Chondrocyte (in vitro differentiated cells): ENCODE measurements at regions not wholly inside any gene's neighbourhood (a gene's known extent, or its start where the extent isn't known, plus 50 kb on each side); places are given as distances from the start of the nearest gene placed in this dataset.

Source experiments
- DNase-seq: peaks from one replicate; pipeline ENCODE4 v3.0.0; 2021; ENCODE audit warnings: mixed read lengths, low spot score
- H3K27ac Mint-ChIP-seq: one replicate; pipeline ENCODE4 v1.8.0; 2021; ENCODE audit warnings: mild to moderate bottlenecking, moderate library complexity, mixed read lengths; ENCODE audit not compliant: unreplicated experiment
- H3K27me3 Mint-ChIP-seq: 2 replicates; pipeline ENCODE4 v1.8.0; 2021; ENCODE audit warnings: low read depth, mixed read lengths
- H3K36me3 Mint-ChIP-seq: 2 replicates; pipeline ENCODE4 v1.8.0; 2021; ENCODE audit warnings: low read depth, mixed read lengths
- H3K4me1 Mint-ChIP-seq: 2 replicates; pipeline ENCODE4 v1.8.0; 2021; ENCODE audit warnings: low read depth, mild to moderate bottlenecking, mixed read lengths
- H3K4me3 Mint-ChIP-seq: one replicate; pipeline ENCODE4 v1.8.0; 2021; ENCODE audit warnings: mild to moderate bottlenecking, moderate library complexity, mixed read lengths; ENCODE audit not compliant: unreplicated experiment
- H3K9me3 Mint-ChIP-seq: 2 replicates; pipeline ENCODE4 v1.8.0; 2021; ENCODE audit warnings: low read depth, mixed read lengths
- TF ChIP-seq, protein P1 (sequence below): fragments of 200-600 bp; sonication (generic); IDR thresholded peaks from 2 replicates; pipeline ENCODE4 v1.5.0; 2021; ENCODE audit warnings: antibody characterized with exemption, mild to moderate bottlenecking, moderate library complexity

- H3K27me3 Mint-ChIP-seq = no peaks in the 10 kb centered on the region
- peaks cover 3% of the 10 kb centered on the region for H3K9me3 Mint-ChIP-seq
- TF ChIP-seq, protein P1, sequence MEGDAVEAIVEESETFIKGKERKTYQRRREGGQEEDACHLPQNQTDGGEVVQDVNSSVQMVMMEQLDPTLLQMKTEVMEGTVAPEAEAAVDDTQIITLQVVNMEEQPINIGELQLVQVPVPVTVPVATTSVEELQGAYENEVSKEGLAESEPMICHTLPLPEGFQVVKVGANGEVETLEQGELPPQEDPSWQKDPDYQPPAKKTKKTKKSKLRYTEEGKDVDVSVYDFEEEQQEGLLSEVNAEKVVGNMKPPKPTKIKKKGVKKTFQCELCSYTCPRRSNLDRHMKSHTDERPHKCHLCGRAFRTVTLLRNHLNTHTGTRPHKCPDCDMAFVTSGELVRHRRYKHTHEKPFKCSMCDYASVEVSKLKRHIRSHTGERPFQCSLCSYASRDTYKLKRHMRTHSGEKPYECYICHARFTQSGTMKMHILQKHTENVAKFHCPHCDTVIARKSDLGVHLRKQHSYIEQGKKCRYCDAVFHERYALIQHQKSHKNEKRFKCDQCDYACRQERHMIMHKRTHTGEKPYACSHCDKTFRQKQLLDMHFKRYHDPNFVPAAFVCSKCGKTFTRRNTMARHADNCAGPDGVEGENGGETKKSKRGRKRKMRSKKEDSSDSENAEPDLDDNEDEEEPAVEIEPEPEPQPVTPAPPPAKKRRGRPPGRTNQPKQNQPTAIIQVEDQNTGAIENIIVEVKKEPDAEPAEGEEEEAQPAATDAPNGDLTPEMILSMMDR = no peak
- no peaks in the 10 kb centered on the region for H3K36me3 Mint-ChIP-seq
- H3K4me1 Mint-ChIP-seq = peaks cover 29% of the 10 kb centered on the region
- no peak for DNase-seq
- no peak overlapping the region for H3K27ac Mint-ChIP-seq
- H3K4me3 Mint-ChIP-seq = no peak overlapping the region
These were observed 68.9 kb upstream of the EED start for GRCh38 chr11:86175626-86176025.

GRCh38 chr11:86175191-86175590 lies 69.4 kb upstream of the EED start:
- H3K27me3 Mint-ChIP-seq = no peaks in the 10 kb centered on the region
- peaks cover 29% of the 10 kb centered on the region for H3K4me1 Mint-ChIP-seq
- DNase-seq = no peak
- no peak overlapping the region for H3K27ac Mint-ChIP-seq
- no peak overlapping the region for H3K4me3 Mint-ChIP-seq
- no peaks in the 10 kb centered on the region for H3K36me3 Mint-ChIP-seq
- H3K9me3 Mint-ChIP-seq = peaks cover 3% of the 10 kb centered on the region
- TF ChIP-seq, protein P1 = no peak

DNA sequence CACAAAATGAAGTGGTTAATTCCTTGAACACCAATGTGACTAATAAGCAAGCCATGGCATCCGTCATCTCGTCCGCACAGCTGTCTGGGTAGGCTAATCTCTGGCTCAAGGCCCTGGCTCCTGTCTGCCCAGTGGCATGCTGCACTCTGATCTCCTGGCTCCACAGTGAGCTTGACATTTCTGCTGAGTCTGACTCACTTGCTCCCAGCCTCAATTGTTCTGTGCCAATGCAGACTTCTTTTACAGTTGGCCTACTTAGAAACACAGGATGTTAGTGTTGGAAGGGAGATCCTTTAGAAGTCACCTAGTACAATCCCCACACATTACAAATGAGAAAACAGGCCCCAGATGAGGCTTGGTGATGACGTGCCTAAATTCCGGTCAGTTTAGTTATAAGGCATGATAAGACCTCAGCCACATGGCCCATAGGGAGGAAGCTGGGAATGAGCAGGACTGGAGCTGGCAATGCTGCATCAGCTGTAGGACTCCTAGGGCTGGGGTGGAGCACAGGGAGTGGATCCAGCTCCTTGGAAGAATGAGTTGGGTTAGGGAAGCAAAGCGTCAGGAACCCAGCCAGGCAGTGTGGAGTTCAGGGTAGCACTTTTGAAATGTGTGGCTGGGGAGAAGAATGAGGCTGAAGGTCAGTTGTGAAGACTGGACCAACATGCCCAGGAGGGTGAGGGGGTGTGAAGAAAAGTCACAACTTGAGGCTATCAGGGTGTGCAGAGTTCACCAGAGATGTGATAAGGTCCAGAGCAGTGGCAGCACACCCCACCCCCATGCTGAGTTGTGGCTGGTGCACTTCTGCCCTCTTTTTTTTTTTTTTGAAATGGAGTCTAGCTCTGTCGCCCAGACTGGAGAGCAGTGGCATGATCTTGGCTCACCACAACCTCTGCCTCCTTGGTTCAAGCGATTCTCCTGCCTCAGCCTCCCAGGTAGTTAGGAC lies 70.2 kb upstream of the EED start:
- TF ChIP-seq, protein P1 = no peak

DNA sequence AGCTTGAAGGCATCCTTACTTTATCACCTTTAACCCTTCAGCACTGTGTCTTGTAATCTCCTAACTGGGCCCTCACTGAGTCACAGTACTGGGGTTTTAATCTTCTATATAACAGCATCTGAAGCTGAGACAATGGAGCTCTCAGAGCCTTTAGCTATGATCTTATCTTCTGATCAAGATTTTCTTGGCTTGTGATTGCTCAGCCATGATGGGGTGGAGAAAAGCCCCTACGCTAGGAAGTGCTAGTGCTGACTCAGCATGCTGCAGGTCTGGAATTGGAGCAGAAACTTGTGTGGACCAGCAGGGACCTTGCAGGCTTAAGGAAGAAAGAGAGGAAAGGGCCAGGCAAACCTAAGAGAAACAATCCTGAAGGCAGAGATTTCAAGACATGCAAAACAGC lies 71.7 kb upstream of the EED start:
- TF ChIP-seq, protein P1 = no peak
- peaks cover 19% of the 10 kb centered on the region for H3K4me1 Mint-ChIP-seq
- no peak for DNase-seq
- no peak overlapping the region for H3K4me3 Mint-ChIP-seq
- H3K9me3 Mint-ChIP-seq = no peaks in the 10 kb centered on the region
- no peaks in the 10 kb centered on the region for H3K36me3 Mint-ChIP-seq
- H3K27ac Mint-ChIP-seq = no peak overlapping the region
- H3K27me3 Mint-ChIP-seq = no peaks in the 10 kb centered on the region

More for the DNA sequence above, 70.2 kb upstream of the EED start:
- Mint-ChIP-seq H3K27ac (no peak overlapping the region), H3K36me3 (no peaks in the 10 kb centered on the region), H3K4me3 (no peak overlapping the region), H3K9me3 (peaks cover 3% of the 10 kb centered on the region), H3K27me3 (no peaks in the 10 kb centered on the region), H3K4me1 (peaks cover 26% of the 10 kb centered on the region)
- no peak for DNase-seq

DNA sequence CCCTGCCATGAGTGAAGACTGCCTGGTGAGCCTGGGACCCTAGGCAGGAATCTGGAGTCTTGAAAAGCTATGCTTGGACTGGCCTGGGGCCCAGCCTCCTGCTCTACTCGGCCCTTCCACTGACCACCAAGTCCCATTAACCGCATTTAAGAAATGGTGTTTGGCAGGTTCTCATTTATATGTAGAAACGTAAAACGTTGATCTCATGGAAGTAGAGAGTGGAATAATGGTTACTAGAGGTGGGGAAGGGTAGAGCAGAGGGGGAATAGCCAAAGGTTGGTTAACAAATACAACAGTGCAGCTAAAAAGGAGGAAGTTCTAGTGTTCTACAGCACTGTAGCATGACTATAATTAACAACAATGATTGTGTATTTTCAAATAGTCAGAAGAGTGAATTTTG lies 72.9 kb upstream of the EED start:
- H3K36me3 Mint-ChIP-seq = no peaks in the 10 kb centered on the region
- H3K27ac Mint-ChIP-seq = no peak overlapping the region
- DNase-seq = no peak
- TF ChIP-seq, protein P1 = no peak
- no peaks in the 10 kb centered on the region for H3K9me3 Mint-ChIP-seq
- peaks cover 16% of the 10 kb centered on the region for H3K4me1 Mint-ChIP-seq
- no peaks in the 10 kb centered on the region for H3K27me3 Mint-ChIP-seq
- H3K4me3 Mint-ChIP-seq = no peak overlapping the region
